H54 (cell line): ENCODE measurements at regions not wholly inside any gene's neighbourhood (a gene's known extent, or its start where the extent isn't known, plus 50 kb on each side); places are given as distances from the start of the nearest gene placed in this dataset.
A peak's percentile ranks its signal among the peaks of the same experiment; 100 is the strongest.

ENCODE experiments used
- DNase-seq: peaks from one replicate; pipeline ENCODE4 v3.0.0; 2011; ENCODE audit warnings: low spot score, mixed read lengths; ENCODE audit not compliant: insufficient read length
- FAIRE-seq: peaks from 3 replicates; lab custom pipeline; 2011; peaks lifted over from hg19 to GRCh38; lab: Jason Lieb, UNC
- POLR2A ChIP-seq: IDR thresholded peaks from 2 replicates; pipeline ENCODE4 v1.6.1; 2011; ENCODE audit warnings: low read depth, mild to moderate bottlenecking, low read length

DNA sequence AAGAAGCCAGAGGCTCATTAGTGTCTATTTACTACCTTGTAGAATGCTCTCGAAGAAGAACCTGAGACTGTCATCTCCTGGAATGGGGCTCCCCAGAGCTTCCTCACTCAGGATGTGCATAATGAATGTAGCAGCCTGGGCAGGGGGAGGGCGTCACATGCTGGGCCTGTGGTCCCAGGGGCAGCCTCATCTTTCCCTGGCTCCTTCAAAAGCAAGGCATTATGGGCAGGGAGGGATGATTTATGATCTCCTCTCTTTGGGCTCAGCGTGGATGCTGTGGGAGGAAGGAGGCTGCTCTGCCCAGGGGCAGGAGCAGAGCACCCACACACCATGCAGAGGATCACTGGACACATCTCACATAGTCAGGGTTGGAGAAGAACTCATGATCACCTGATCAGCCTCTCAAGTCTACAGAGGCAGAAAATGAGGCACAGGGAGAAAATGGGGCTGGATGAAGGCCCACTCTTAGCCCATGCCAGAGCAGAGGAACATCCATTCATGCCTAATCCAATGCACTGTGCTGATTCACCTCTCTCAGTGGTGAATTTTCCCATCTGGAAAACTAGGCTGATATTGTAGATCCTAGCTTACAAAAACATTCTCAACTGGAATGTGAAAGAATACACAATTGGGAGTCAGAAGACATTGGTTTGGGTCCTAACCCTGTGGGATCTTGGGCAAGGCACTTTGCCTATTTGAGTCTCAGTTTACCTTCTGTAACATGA, 173.7 kb downstream of the CARTPT start:
- no peak for DNase-seq
- no peak for FAIRE-seq
- TF ChIP-seq POLR2A = no peak

GRCh38 chr5:71893451-71893850, 174.4 kb downstream of the CARTPT start:
- FAIRE-seq (no peak), DNase-seq (no peak)
- TF ChIP-seq POLR2A = no peak

DNA sequence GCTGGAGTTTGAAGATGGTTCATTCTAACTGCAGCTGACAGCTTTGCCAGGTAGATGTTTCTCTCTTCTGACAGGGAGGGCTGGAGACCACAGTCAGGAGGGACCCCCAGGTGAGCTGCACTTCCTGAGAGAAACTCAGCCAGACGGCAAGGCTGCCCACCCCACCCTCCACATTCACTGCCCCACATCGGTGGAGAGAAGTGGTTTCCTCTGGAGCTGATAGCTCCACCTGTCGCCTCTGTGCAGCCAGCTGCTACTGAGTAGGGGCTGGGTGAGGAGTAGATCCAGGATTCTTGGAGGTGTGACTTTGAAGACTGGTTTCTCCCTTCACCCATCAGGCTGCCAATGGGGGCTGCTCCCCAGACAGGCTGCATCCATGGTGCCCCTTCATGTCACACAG, 175.0 kb downstream of the CARTPT start:
- FAIRE-seq = no peak
- DNase-seq = no peak
- no peak for TF ChIP-seq POLR2A

DNA sequence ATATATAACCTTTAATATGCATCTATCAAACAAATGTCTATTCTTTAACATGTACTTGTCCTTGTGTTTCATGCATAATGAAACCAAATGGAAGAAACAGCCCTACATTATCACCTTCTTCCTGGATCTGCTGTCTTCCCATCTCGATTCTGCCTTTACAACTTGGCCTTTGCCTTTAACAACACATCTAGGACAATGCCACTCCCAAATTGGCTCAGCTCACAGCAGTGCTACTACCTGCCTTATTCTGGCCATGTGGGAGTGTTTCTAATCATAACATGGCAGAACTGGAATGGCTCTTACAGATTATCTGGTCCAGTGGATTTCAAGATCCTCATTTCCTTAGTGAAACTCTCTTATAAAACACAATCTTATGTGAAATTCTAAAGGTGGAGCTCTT, 176.5 kb downstream of the CARTPT start:
- FAIRE-seq (no peak), DNase-seq (no peak)
- TF ChIP-seq POLR2A = no peak

DNA sequence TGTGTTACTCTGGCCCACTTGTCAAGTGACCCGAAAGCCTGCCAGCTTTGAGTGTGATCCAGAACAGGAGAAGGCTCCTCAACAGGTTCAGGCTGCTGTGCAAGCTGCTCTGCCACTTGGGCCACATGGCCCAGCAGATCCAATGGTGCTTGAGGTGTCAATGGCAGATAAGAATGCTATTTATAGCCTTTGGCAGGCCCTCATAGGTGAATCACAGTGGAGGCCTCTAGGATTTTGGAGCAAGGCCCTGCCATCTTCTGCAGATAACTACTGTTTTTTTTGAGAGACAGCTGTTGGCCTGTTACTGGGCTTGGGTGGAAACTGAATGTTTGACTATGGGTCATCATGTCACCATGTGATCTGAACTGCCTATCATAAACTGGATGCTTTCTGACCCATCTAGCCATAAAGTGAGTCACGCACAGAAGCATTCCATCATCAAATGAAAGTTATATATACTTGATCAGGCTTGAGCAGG, 180.8 kb downstream of the CARTPT start:
- no peak for TF ChIP-seq POLR2A
- FAIRE-seq (no peak), DNase-seq (no peak)

DNA sequence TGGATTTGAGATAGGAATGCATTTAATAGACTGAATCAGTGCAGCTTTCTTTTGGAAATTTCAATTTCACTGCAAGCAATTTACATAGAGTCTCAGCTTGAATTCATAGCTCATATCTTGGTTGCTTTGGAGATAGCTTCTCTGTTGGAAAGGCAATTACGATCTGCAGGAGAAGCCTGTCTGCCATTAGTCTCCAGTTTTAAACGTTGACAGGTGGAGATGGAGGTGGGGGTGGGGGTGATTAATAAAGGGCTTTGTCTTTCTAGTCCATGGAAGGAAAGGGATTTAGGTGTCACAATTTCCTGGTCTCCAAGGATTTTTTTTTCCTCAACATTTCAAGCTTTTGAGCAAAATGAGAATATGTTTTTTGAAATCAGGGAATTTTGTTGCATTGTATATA, 184.7 kb downstream of the CARTPT start:
- TF ChIP-seq POLR2A = no peak
- FAIRE-seq (no peak), DNase-seq (no peak)

- no peak for DNase-seq
- no peak for FAIRE-seq
- no peak for TF ChIP-seq POLR2A
Measured at GRCh38 chr5:71904852-71905251, 185.8 kb downstream of the CARTPT start.

- no peak for FAIRE-seq
- no peak for TF ChIP-seq POLR2A
- no peak for DNase-seq
Measured at GRCh38 chr5:71905834-71906711, 187.0 kb downstream of the CARTPT start.

DNA sequence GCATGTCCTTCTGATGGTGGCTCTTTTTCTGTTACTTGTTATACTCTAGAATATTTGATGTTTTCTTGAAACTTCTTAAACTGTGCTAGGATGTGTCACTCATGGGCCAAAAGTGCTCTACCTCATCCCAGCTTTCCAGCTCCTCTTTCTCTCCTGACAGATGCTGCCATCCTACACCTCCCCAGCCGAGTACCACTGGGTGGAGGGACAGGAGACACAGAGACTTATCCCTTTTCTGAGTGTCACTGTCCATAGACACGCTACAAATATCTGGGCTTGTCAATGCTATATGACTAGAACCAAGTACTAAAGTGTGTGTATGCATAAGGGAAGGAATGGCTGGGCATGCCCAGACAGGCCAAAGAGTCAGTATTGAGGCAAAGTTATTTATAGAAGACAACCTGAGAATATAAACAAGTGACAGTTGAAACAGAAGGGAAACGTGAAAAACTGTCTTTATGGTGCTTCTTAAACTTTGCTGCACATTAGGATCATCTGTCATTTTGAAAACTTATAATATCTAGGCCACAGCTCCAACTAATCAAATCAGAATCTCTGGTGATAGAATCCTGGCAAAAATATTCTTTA, 188.0 kb downstream of the CARTPT start:
- FAIRE-seq = no peak
- DNase-seq = no peak
- no peak for TF ChIP-seq POLR2A

- TF ChIP-seq POLR2A = no peak
- DNase-seq = no peak
- FAIRE-seq = peak; percentile 33
Measured at GRCh38 chr5:71907608-71908145, 188.6 kb downstream of the CARTPT start.

DNA sequence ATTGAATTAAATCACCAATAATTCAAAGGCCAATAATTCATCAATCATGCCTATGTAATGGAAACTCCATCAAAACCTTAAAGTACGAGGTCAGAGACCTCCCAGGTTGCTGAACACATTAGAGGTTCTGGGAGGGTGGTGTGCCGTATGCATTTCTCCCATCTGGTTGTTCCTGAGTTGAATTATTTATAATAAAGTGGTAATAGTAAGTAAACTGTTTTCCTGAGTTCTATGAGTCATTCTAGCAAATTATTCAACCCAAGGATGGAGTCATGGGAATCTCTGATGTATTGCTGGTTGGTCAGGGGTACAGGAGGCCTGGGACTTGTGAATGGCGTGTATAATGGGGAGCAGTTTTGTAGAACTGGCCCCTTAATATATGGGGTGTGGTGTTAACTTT, 191.7 kb downstream of the CARTPT start:
- DNase-seq (no peak), FAIRE-seq (no peak)
- no peak for TF ChIP-seq POLR2A

DNA sequence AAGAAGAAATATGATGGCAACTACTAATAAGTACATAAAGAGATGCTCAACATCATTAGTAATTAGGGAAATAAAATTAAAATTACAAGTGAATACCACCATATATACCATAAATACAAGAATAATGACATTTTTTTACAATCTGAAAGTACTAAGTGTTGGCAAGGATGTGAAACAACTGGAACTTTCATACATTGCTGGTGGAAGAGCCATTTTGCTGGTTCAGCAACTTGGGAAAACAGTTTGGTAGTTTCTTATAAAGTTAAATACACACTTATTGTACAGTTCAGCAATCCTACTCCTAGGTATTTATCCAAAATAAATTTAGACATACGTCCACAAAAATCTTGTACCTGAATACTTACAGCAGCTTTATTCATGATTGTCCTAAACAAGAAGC, 192.9 kb downstream of the CARTPT start:
- no peak for FAIRE-seq
- DNase-seq = no peak
- no peak for TF ChIP-seq POLR2A

GRCh38 chr5:71914281-71914680, 193.0 kb upstream of the MAP1B start:
- DNase-seq (no peak), FAIRE-seq (no peak)
- no peak for TF ChIP-seq POLR2A

DNA sequence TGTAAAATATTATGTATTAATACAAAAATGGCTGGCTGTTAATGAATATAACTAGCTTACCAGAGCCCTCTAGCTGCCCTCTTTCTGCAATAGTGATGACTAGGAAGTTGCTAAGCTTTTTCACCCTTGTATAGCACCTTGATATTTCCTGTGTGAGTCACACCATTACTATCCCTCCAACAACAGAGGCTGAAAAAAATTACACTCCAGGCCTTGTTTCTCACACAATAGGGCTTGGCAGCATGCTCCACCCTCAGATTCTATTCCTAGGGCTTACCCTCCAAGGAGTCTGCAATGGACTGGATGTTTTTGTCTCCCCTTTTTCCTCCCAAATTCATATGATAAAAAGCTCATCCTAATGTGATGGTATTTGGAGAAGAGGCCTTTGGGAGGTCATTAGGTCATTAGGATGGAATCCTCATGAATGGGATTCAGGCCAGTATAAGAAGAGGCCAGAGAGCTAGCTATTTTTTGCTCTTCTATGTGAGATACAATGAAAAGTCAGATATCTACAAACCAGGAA, 184.6 kb upstream of the MAP1B start:
- FAIRE-seq (peak; percentile 98), DNase-seq (peak; percentile 13)
- TF ChIP-seq POLR2A = no peak

- no peak for DNase-seq
- TF ChIP-seq POLR2A = no peak
- FAIRE-seq = no peak
Measured at GRCh38 chr5:71923755-71924154, 183.5 kb upstream of the MAP1B start.
